WTC11 (cell line): ENCODE measurements at regions not wholly inside any gene's neighbourhood (a gene's known extent, or its start where the extent isn't known, plus 50 kb on each side); places are given as distances from the start of the nearest gene placed in this dataset.

Source experiments
- ATAC-seq: fragments of 200-7000 bp; cut with Tn5 transposase; 2 replicates; pipeline ENCODE4 v1.10.0; 2021; ENCODE audit warnings: mild to moderate bottlenecking, moderate library complexity
- CTCF ChIA-PET: fragments of 300-600 bp; sonication (Branson Sonifier 250); formaldehyde crosslinking; loops from one replicate; lab custom pipeline; 2021; ENCODE audit warnings: antibody characterized with exemption; lab: Charles Lee
- POLR2A ChIA-PET: fragments of 350-600 bp; sonication (Branson Sonifier 250); formaldehyde crosslinking; loops from one replicate; lab custom pipeline; 2021; ENCODE audit warnings: antibody characterized with exemption; lab: Charles Lee
- DNase-seq: peaks from one replicate; pipeline ENCODE4 v3.0.0; 2021; ENCODE audit warnings: low spot score
- H3K27ac Mint-ChIP-seq: 2 replicates; pipeline ENCODE4 v1.8.0; 2021; ENCODE audit warnings: mixed read lengths
- H3K27me3 Mint-ChIP-seq: 2 replicates; pipeline ENCODE4 v1.8.0; 2021; ENCODE audit warnings: low read depth, mild to moderate bottlenecking, moderate library complexity, mixed read lengths
- H3K36me3 Mint-ChIP-seq: 2 replicates; pipeline ENCODE4 v1.8.0; 2021; ENCODE audit warnings: mixed read lengths
- H3K4me1 Mint-ChIP-seq: 2 replicates; pipeline ENCODE4 v1.8.0; 2022; ENCODE audit warnings: mixed read lengths
- H3K4me3 Mint-ChIP-seq: 2 replicates; pipeline ENCODE4 v1.8.0; 2021; ENCODE audit warnings: mild to moderate bottlenecking, moderate library complexity, mixed read lengths
- H3K9me3 Mint-ChIP-seq: 2 replicates; pipeline ENCODE4 v1.8.0; 2021; ENCODE audit warnings: mixed read lengths
- ATF2 ChIP-seq: sonication (generic); formaldehyde crosslinking; IDR thresholded peaks from 2 replicates; pipeline ENCODE4 v1.8.1; 2022; ENCODE audit warnings: low read depth, missing genetic modification reagents, borderline replicate concordance
- CDX4 ChIP-seq: fragments of 250-450 bp; sonication (Bioruptor Pico); IDR thresholded peaks from 2 replicates; pipeline ENCODE4 v1.9.0; 2021; ENCODE audit warnings: moderate library complexity, mild to moderate bottlenecking, inconsistent platforms, borderline replicate concordance
- ERG ChIP-seq: fragments of 250-450 bp; sonication (Bioruptor Pico); IDR thresholded peaks from 2 replicates; pipeline ENCODE4 v1.8.0; 2021; ENCODE audit warnings: mild to moderate bottlenecking
- GABPB1 ChIP-seq: sonication (generic); formaldehyde crosslinking; IDR thresholded peaks from 2 replicates; pipeline ENCODE4 v1.8.1; 2023; ENCODE audit warnings: mild to moderate bottlenecking, missing genetic modification reagents
- HMGA2 ChIP-seq: fragments of 250-450 bp; sonication (Bioruptor Pico); IDR thresholded peaks from 2 replicates; pipeline ENCODE4 v1.4.0; 2021; ENCODE audit warnings: mild to moderate bottlenecking, moderate library complexity
- IRF1 ChIP-seq: sonication (generic); formaldehyde crosslinking; IDR thresholded peaks from 2 replicates; pipeline ENCODE4 v1.8.0; 2023; ENCODE audit warnings: missing genetic modification reagents
- IRF2 ChIP-seq: sonication (generic); formaldehyde crosslinking; IDR thresholded peaks from 2 replicates; pipeline ENCODE4 v1.8.0; 2022; ENCODE audit warnings: low read depth, missing genetic modification reagents, borderline replicate concordance
- JAZF1 ChIP-seq: fragments of 250-450 bp; sonication (Bioruptor Pico); IDR thresholded peaks from 2 replicates; pipeline ENCODE4 v1.9.0; 2021; ENCODE audit warnings: moderate library complexity, mild to moderate bottlenecking, inconsistent platforms
- KAT7 ChIP-seq: sonication (generic); formaldehyde crosslinking; IDR thresholded peaks from 2 replicates; pipeline ENCODE4 v1.8.1; 2023; ENCODE audit warnings: missing genetic modification reagents, mild to moderate bottlenecking, borderline replicate concordance
- MXD4 ChIP-seq: fragments of 250-450 bp; sonication (Bioruptor Pico); IDR thresholded peaks from 2 replicates; pipeline ENCODE4 v1.8.0; 2021; ENCODE audit warnings: mild to moderate bottlenecking, moderate library complexity, borderline replicate concordance
- NFE2L1 ChIP-seq: sonication (generic); formaldehyde crosslinking; IDR thresholded peaks from 2 replicates; pipeline ENCODE4 v1.8.1; 2023; ENCODE audit warnings: missing genetic modification reagents
- NR3C1 ChIP-seq: sonication (generic); formaldehyde crosslinking; conservative IDR thresholded peaks from 2 replicates; pipeline ENCODE4 v1.8.1; 2023; ENCODE audit warnings: low read depth, mild to moderate bottlenecking, missing genetic modification reagents
- TEAD1 ChIP-seq: sonication (generic); formaldehyde crosslinking; IDR thresholded peaks from 2 replicates; pipeline ENCODE4 v1.8.0; 2022; ENCODE audit warnings: mild to moderate bottlenecking, missing genetic modification reagents
- ZBTB43 ChIP-seq: sonication (generic); formaldehyde crosslinking; IDR thresholded peaks from 2 replicates; pipeline ENCODE4 v1.8.1; 2023; ENCODE audit warnings: mild to moderate bottlenecking, missing genetic modification reagents
- ZNF138 ChIP-seq: sonication (generic); formaldehyde crosslinking; conservative IDR thresholded peaks from 2 replicates; pipeline ENCODE4 v1.8.1; 2022; ENCODE audit warnings: mild to moderate bottlenecking, moderate library complexity, missing genetic modification reagents
- ZNF219 ChIP-seq: sonication (generic); formaldehyde crosslinking; IDR thresholded peaks from 2 replicates; pipeline ENCODE4 v1.8.0; 2023; ENCODE audit warnings: missing genetic modification reagents, mild to moderate bottlenecking, borderline replicate concordance
- ZNF396 ChIP-seq: fragments of 250-450 bp; sonication (Bioruptor Pico); IDR thresholded peaks from 2 replicates; pipeline ENCODE4 v1.8.0; 2021; ENCODE audit warnings: mild to moderate bottlenecking, moderate library complexity, borderline replicate concordance
- ZNF423 ChIP-seq: fragments of 250-450 bp; sonication (Bioruptor Pico); IDR thresholded peaks from 2 replicates; pipeline ENCODE4 v2.1.2; 2022; ENCODE audit warnings: mild to moderate bottlenecking, moderate library complexity
- ZSCAN18 ChIP-seq: fragments of 250-450 bp; sonication (Bioruptor Pico); IDR thresholded peaks from 2 replicates; pipeline ENCODE4 v2.1.2; 2022; ENCODE audit warnings: mild to moderate bottlenecking, moderate library complexity
- TF ChIP-seq, protein P1 (sequence below): sonication (generic); formaldehyde crosslinking; IDR thresholded peaks from 2 replicates; pipeline ENCODE4 v1.8.1; 2023; ENCODE audit warnings: mild to moderate bottlenecking, moderate library complexity, missing genetic modification reagents
- TF ChIP-seq, protein P2 (sequence below): fragments of 250-450 bp; sonication (Bioruptor Pico); IDR thresholded peaks from 2 replicates; pipeline ENCODE4 v1.9.0; 2021; ENCODE audit warnings: mild to moderate bottlenecking

GRCh38 chr3:59540241-59540640 is 490.4 kb upstream of the CFAP20DC start (continued):
- TF ChIP-seq, protein P1, sequence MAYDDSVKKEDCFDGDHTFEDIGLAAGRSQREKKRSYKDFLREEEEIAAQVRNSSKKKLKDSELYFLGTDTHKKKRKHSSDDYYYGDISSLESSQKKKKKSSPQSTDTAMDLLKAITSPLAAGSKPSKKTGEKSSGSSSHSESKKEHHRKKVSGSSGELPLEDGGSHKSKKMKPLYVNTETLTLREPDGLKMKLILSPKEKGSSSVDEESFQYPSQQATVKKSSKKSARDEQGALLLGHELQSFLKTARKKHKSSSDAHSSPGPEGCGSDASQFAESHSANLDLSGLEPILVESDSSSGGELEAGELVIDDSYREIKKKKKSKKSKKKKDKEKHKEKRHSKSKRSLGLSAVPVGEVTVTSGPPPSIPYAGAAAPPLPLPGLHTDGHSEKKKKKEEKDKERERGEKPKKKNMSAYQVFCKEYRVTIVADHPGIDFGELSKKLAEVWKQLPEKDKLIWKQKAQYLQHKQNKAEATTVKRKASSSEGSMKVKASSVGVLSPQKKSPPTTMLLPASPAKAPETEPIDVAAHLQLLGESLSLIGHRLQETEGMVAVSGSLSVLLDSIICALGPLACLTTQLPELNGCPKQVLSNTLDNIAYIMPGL (CRISPR knock-in tag), result no peak
- TF ChIP-seq IRF1 (CRISPR knock-in tag) (no peak), GABPB1 (CRISPR knock-in tag) (no peak), MXD4 (CRISPR knock-in tag) (no peak), JAZF1 (no peak), CDX4 (no peak), KAT7 (CRISPR knock-in tag) (no peak)

GRCh38 chr3:59538753-59539432 is 489.1 kb upstream of the CFAP20DC start:
- TF ChIP-seq ERG (no peak), NFE2L1 (CRISPR knock-in tag) (no peak), ZNF219 (no peak), ZNF138 (CRISPR knock-in tag) (no peak), ZNF396 (CRISPR knock-in tag) (no peak), CDX4 (no peak), ATF2 (CRISPR knock-in tag) (no peak), NR3C1 (CRISPR knock-in tag) (no peak)
- CTCF ChIA-PET, result no interaction called here
- peaks cover 14% of the 10 kb centered on the region for H3K4me1 Mint-ChIP-seq
- H3K9me3 Mint-ChIP-seq, result no peaks in the 10 kb centered on the region
- H3K4me3 Mint-ChIP-seq, result no peak overlapping the region
- H3K36me3 Mint-ChIP-seq, result no peaks in the 10 kb centered on the region
- ATAC-seq (no peak), DNase-seq (no peak)
- POLR2A ChIA-PET, result no interaction called here
- H3K27me3 Mint-ChIP-seq, result no peaks in the 10 kb centered on the region
- H3K27ac Mint-ChIP-seq, result no peak overlapping the region

DNA sequence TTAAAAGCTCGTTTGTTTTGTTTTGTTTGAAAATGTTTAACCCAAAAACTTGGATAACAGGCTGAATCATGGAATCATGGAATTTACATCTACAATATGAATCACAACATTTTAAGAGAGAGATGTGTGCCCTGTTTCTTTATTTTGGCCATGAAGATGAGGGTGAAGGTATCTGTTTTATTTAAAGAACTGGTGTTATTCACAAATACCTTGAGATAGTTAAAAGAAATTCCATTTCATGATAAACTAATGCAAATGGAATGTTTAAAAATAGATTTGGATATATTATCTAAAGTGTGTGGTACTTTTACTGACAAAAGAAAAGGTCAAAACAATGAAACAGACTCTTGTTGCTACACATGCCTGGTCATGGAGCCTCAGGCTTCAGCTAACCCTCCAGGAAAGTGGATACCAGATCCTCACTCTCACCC is 486.0 kb upstream of the CFAP20DC start:
- H3K4me3 Mint-ChIP-seq, result no peak overlapping the region
- ChIA-PET CTCF (no interaction called here), POLR2A (no interaction called here)
- no peaks in the 10 kb centered on the region; the same call in 1 of the 2 replicates for H3K27me3 Mint-ChIP-seq
- H3K27ac Mint-ChIP-seq, result no peak overlapping the region
- no peaks in the 10 kb centered on the region for H3K36me3 Mint-ChIP-seq
- DNase-seq (no peak), ATAC-seq (no peak)
- no peaks in the 10 kb centered on the region for H3K9me3 Mint-ChIP-seq
- H3K4me1 Mint-ChIP-seq, result peaks cover 10% of the 10 kb centered on the region
- TF ChIP-seq HMGA2 (no peak), IRF2 (no peak), ZNF423 (CRISPR knock-in tag) (no peak), ZBTB43 (no peak), ZSCAN18 (CRISPR knock-in tag) (no peak), TEAD1 (CRISPR knock-in tag) (no peak)
- TF ChIP-seq, protein P2, sequence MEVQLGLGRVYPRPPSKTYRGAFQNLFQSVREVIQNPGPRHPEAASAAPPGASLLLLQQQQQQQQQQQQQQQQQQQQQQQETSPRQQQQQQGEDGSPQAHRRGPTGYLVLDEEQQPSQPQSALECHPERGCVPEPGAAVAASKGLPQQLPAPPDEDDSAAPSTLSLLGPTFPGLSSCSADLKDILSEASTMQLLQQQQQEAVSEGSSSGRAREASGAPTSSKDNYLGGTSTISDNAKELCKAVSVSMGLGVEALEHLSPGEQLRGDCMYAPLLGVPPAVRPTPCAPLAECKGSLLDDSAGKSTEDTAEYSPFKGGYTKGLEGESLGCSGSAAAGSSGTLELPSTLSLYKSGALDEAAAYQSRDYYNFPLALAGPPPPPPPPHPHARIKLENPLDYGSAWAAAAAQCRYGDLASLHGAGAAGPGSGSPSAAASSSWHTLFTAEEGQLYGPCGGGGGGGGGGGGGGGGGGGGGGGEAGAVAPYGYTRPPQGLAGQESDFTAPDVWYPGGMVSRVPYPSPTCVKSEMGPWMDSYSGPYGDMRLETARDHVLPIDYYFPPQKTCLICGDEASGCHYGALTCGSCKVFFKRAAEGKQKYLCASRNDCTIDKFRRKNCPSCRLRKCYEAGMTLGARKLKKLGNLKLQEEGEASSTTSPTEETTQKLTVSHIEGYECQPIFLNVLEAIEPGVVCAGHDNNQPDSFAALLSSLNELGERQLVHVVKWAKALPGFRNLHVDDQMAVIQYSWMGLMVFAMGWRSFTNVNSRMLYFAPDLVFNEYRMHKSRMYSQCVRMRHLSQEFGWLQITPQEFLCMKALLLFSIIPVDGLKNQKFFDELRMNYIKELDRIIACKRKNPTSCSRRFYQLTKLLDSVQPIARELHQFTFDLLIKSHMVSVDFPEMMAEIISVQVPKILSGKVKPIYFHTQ, result no peak
